ENCODE measurements at regions not wholly inside any gene's neighbourhood (a gene's known extent, or its start where the extent isn't known, plus 50 kb on each side); places are given as distances from the start of the nearest gene placed in this dataset.

DNA sequence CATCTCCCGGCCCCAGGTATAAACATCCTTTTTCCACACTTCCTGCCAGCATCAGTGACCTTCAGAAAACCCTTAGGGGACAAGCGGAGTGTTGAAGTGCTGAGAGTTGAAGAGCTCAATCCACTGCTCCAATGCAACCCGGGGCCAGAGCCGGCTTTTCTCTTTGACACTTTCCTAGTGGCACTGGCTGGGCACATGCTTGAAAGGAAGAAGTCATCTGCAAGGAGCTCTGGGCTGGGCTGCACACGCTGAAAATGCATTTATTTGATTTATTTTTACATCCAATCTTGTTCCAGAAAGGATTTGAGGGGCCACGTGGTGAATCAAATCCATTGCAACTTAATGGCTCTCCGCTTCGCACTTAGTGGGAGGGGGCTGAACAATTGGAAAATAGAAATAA, 229.0 kb upstream of the DIO3 start:
- no peak for DNase-seq (ENCODE audit: low read depth in 2 of 3, low spot score in 2 of 3)

DNA sequence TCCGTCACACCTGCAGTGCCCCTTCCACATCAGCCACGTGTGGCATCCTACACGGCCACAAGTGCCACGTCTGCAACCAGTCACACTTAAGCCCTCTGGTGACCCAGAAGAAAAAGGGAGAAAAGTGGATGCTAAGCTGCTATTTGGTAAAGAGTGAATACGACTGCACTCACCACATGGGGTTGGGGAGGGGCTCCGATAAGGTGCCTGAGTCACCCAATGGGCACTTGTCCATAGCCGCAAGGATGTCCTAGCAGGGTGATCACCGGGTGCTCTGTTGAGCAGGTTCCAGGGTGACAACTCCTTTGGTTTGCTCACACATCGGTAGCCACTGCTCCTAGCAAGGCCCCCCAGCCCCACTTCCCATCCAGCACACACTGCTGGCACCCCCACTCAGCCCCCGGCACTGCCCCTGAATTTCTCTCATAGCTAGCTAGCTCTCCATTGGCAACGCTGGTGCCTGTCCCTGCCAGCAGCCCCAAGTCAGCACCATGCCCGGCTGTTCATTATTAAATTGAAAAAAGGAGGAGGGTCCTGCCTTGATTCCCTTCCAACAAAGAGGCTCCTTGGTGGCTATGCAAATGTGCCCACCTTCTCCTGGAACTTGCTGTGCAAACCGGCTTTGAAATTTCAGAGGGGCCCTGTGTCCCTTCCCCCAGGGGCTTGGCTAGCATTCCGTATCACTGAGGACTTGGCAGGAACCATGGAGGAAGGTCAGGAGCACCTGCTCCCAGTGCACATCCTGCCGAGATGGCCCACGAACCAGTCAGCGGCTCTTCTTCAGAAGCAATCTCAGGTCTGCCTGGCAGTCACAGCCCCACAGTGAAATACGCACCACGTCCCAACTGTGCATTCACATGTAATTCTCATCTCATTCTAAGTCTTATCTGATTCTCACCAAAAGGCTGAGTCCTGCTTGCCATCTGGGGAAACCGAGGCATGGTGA, 227.7 kb upstream of the DIO3 start:
- no peak for DNase-seq (ENCODE audit: low read depth in 2 of 3, low spot score in 2 of 3)

DNA sequence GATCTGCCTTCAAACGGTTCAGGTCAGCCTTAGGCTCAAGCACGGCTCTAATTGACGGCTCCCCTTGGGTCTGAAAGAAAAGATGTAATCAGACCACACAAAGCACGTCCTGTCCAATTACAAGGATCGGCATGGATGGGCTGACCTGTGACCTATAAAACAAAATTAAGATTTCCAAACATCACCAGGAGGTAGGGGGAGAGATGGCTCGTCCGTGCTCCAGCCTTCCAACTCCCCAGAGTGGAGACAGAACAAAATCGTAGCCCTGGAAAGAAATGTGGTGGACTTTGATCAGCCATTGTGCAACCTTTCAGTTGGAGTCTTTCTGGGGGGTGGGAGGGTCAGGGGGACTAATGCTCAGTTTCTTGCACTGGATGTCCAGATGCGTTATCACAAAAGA, 226.6 kb upstream of the DIO3 start:
- DNase-seq (ENCODE audit: low read depth in 2 of 3, low spot score in 2 of 3) = no peak

DNA sequence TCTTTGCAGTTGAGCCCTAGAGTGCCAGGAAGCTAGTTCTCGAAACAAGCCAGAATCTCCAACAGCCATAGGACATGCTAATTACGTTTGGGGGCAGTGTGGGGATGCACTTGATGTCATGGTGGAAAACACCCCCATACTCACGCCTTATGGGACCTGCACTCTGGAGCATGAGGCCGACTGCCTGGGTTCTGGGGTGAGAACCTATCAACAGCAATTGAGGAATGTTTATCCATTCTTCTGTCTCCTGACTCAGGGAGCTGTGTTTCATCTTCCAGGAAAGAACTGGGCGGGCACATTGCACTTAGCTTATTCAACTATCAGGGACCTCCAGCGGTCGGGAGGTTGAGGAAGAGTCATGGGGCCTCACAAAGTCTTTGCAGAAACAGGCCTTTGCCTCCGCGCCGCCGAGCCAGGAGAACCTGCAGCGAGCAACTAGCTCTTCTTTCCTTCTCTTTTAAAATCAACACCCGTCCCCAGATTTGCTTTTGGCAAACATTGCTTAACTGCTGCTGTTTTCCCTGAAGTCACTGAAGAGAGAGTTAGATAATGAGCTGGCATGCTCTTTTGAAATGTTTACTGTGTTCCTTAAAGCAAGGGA, 226.1 kb upstream of the DIO3 start:
- no peak for DNase-seq (ENCODE audit: low read depth in 2 of 3, low spot score in 2 of 3)

DNA sequence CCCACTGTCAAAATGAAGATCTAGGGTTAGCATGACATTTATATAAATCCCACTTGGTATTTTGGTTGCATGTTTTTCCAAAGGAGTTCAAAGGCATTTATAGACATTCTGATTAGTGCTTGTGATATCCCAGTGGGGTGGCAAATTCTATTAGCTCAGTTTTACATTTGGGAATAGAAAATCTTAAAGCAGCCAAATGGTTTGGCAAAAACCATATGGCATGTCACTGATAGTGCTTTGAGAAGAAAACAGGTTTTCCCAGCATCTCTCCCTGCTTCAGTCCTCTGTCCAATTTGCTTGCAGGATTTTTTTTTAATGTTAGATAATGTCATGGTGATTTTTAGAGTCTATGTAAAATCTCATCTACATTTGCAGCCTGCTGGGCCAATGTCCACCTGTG, 225.1 kb upstream of the DIO3 start:
- DNase-seq (ENCODE audit: low read depth in 2 of 3, low spot score in 2 of 3) = no peak

DNA sequence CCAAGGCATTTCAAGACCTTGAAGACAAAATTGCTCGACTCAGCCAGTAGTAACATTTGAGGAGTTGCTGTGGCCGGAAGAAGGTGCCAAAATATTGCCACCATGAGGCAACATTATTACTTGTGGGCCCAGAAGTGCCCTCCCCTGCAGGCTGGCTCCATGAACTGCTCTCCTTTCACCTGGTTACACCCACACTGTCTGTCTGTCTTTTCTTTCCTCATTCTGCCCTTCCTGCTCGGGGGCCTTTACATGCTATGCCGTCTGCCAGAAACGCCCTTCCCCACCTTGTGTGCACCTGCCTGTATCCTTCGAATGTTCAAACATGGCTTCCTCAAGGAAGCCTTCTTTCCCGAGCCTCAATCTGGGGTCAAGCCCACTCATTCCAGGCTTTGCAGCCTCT, 224.2 kb upstream of the DIO3 start:
- no peak for DNase-seq (ENCODE audit: low read depth in 2 of 3, low spot score in 2 of 3)

DNA sequence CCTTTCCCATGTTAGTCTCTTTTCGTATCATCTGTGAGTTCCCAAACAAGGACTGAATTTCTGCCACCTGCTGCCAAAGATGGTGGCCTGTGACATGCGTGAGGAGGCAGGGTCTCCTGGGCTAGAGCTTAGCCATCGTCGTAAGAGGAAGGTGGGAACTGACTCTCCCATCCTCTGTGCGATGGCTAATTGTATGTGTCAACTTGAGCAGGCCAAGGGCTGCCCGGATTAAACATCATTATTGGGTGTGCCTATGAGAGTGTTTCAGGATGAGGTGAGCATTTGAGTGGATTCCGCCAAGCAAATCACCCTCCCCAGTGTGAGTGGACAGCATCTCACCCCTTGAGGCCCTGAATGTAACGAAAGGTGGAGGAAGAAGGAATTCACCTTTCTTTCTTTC, 220.7 kb upstream of the DIO3 start:
- no peak for DNase-seq (ENCODE audit: low read depth in 2 of 3, low spot score in 2 of 3)

DNA sequence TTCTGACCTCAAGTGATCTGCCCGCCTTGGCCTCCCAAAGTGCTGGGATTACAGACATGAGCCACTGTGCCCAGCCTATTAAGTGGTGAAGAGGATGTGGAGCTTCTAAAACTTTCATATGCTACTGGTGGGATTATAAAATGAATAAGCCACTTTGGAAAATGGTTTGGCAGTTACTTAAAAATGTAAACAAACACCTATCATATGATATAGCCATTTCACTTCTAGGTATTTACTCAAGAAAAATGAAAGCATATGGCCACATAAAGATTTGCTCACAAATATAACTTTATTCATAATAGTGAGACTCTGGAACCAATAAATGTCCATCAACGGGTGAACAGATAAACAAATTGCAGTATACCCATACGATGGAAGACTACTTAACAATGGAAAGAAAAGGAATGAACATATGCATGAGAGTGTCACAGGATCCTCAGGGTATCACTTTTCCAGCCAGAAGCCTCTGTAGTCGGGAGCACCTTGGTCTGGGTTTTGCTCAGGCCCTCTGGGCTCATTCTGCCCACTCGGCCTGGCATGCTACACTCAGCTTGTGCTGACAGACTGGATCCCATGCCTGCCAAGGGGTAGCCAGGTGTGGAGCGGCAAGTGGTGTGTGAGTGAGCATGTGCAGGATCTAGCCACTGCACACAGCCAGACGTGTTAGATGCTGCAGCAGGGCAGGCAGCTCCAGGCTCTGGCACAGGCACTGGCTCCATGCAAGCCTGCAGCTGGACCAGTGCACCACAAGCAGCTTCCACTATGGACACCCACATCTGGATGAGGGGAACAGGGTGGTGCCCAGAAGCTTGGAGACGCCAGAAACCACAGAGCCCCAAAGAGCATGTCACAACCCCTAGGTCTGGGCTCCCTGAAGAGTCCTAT, 213.2 kb upstream of the DIO3 start:
- no peak for DNase-seq (ENCODE audit: low read depth in 2 of 3, low spot score in 2 of 3)

DNA sequence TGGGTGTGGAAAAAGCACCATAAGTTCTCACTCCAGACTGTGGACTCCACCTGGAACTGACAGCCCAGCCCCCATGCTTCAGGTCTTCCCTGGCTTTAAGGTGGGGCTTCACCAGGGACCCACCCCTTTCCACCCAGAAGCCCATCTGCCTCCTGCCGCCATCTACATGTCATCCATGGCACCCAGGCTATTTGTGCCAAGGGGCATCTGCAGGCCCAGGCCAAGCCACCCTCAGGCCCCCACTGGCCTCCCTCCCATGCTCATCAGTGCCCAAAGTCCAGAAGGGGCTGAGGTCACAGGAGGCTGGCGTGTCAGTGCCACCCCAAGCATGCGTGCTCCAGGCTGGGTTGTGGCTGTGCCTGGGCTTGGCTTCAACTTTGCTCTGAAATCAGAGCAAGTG, 212.2 kb upstream of the DIO3 start:
- DNase-seq (ENCODE audit: low read depth in 2 of 3, low spot score in 2 of 3) = no peak

DNA sequence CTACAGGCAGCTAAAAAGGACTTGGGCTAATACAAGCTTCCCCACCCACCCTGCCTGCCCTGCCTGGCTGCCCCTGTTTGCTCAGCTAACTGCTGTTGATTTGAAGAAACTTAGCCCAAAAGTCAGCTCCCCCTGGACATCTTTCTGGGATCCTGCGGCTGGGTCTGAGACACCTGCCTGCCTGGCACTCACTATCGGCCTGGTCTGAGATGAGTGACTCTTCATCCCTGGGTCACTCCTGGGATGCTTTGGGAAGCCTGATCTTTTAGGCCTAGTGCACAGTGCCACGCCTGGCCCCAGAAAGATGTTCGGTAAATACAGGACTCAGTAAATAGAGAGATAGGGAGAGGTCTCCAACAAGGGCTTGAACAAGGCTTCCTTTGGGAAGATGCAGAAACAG, 211.3 kb upstream of the DIO3 start:
- DNase-seq (ENCODE audit: low read depth in 2 of 3, low spot score in 2 of 3) = no peak

DNA sequence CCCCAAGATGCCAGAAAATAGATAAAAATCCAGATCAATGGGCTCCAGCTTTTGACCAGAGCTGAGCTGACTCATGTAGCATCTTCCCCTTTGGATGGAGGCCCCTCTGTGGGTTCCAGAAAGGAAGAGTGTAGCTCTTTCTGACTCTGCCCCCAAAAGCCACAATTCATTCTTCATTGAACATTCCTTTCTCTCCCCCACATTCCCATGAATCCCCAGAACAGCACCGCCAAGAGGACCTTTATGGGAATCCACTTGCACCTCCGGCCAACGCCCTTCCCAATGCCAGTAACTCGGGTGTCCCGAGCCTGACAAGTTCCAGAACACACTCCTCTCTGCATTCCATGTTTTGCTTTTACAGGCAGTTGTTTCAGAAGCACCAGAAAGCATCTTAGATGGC, 210.6 kb upstream of the DIO3 start:
- no peak for DNase-seq (ENCODE audit: low read depth in 2 of 3, low spot score in 2 of 3)

DNA sequence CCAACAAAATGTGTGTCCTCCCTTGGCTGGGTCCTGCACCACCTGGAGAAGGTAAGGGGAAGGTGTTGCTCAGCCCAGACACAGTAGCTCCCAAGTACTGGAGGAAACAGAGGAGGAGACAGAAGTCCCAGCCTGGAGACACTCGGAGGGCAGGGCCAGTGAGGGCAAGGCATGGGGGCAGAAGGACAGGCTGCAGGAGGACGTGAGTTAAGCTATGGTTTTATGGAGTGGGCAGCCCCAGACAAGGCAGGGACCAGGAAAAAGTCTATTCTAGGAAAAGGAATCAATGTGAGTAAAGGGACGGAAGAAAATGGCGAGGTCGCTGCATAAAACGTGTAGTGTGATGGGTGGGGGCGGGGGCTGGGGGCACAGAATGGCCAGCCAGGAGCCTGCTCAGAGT, 210.1 kb upstream of the DIO3 start:
- DNase-seq (ENCODE audit: low read depth in 2 of 3, low spot score in 2 of 3) = no peak

DNA sequence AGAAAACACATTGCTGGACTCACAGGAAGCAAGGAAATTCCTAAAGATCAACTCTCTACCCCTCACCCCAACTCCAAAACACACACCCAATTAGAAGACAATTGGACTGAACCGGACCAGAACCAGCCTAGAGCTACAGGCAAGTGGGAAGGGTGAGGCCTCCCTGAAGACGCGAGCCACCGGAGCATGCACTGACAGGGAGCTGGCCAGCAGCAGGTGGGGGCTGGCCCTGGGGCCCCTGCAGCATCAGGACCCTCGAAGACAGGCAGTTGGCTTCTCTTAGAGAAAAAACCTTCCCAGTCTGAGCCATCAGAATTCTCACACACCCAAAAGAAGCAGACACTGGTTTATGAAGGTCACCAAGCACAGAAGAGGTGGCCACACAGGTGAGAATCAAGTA, 209.5 kb upstream of the DIO3 start:
- no peak for DNase-seq (ENCODE audit: low read depth in 2 of 3, low spot score in 2 of 3)

DNA sequence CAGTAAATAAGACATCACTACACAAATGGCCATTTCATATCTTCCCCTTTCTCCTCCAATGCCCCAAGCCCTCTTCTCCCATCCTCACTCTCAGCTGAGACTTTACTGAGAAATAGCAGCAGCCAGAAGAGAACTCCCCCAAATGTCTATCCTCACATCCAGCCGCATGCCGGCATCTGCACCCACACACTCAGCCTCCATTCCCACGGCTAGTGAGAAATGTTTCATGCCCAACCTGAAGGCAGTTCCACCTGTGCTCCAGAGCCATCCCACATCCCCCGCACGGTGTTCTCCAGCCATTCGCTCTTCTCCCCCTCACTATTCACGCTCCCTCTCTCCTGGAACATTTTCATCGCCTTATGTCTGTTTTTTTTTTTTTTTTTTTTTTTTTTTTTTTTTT, 208.7 kb upstream of the DIO3 start:
- DNase-seq (ENCODE audit: low read depth in 2 of 3, low spot score in 2 of 3) = no peak

DNA sequence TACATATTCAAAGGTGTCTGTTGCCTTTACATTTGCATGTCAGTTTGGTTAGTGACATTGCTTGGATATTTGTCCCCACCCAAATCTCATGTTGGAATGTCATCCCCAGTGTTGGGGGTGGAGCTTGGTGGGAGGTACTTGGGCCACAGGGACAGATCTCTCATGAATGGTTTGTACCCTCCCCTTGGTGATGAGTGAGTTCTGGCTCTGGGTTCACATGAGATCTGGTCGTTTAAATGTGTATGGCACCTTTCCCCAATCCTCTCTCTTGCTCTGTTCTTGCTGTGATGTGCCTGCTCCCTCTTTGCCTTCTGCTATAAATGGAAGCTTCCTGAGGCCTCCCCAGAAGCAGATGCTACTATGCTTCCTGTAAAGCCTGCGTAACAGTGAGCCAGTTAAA, 207.9 kb upstream of the DIO3 start:
- no peak for DNase-seq (ENCODE audit: low read depth in 2 of 3, low spot score in 2 of 3)

DNA sequence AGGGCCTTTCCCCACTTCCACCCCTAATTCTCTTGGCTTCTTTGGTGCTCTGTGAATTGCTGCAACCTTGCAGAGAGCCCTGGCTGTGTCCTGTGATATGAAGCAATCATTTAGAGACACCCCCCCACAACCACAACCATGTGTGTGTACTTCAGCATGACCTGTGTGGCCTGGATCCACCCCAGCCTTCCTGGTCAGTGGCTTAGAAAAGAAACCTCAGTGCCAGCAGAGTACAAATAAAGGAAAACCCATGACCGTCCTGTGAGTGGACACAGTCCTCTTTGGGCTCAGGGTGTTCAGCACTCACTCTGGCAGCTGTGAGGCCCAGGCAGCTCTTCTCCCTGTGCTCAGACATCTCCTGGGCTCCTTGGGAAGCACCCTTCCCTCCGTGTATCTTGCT, 206.6 kb upstream of the DIO3 start:
- no peak for DNase-seq (ENCODE audit: low read depth in 2 of 3, low spot score in 2 of 3)

DNA sequence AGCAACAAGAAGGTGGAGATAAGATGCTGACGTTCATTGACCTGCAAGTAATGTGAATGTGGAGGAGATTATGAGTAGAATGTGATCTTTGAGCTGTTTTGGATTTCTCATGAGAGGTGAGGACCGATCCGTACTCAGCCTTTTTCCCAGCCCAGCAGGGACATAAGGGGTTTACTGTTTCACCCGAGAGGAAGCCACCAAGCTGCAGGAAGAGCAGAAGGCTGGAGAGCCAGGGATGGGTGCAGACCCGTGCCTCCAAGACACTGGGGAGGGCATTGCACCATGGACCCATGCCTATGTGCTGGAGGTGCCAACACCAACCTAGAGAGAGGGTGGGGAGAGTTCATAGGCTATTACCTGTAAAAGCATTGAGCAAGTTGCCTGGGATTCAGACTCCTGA, 206.0 kb upstream of the DIO3 start:
- no peak for DNase-seq (ENCODE audit: low read depth in 2 of 3, low spot score in 2 of 3)

DNA sequence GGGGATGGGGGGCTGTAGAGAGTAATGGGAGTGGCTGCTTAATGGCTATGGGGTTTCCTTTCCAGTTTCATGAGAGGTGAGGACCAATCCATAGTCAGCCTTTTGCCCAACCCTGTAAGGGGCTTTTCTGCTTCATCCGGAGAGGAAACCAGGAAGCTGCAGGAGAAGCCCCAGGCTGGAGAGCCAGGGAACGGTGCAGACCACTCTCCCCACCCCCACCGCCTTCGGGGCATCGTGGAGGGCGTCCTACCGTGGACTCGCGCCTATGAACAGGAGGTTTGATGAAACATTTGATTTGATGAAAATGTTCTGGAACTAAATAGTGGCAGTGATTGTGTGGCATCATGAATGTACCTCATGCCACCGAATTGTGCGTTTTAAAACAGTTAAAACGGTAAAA, 204.3 kb upstream of the DIO3 start:
- DNase-seq (ENCODE audit: low read depth in 2 of 3, low spot score in 2 of 3) = no peak

DNA sequence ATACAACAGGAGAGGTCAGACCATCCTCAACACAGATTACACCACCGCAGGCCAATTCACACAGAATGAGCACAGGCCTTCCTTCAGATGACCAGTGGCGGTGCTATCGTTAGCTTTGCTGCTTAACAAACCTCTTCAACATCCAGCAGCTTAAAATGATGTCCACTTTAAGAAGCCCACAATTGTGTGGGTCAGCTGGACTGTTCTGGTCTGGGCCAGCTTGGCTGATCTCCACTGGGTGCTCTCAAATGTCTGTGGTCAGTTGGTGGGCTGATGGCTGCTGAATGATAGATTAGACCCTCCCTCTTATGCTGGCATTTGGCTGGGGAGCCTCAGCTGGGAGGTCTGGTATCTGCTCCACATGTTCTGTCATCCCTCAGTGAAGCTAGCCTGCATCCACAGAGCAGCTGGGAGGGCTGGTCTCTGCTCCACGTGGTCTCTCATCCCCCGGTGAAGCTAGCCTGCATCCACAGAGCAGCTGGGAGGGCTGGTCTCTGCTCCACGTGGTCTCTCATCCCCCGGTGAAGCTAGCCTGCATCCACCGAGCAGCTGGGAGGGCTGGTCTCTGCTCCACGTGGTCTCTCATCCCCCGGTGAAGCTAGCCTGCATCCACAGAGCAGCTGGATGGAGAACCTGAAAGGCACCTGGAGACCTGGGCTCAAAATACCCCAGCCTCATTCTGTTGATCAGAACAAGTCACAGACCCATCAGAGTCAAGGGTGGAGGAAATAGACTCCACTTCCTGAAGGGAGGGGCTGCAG, 203.6 kb upstream of the DIO3 start:
- no peak for DNase-seq (ENCODE audit: low read depth in 2 of 3, low spot score in 2 of 3)

DNA sequence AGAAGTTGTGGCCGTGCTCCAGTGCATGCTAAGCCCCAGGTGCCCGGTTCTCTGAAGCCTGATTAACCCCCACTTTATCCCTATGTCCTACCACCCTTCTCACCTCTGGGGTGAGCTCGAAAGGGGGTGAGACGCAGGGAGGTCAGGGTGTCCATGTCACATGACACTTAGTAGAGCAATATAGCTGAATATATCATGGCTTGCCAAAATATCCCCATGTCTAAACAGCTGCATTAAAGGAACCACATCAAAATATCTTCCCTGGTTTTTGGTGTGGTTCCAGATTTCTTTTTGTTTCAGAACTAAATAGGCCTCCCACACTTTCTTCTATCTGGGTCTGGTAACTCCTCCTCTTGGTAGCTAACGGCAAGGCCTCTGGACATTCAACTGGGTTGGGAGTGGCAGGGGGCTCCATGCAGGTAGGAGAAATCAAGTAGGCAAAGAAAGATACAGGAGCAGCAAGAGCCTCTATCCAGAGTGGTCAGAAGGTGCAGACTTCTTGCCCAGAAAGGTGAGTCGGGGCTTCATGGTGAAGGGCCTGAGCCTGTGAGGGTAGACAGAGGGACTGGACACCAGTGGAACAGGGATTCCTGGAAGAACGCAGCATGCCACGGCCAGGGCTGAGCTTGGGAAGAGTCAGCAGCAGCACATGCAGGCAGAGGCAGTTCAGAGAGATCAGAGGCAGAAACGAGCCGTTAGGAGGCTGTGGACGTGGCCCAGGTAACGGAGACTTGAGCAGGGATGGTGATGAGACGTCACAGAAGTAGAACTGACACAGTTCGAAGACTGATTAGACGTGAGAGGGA, 202.8 kb upstream of the DIO3 start:
- DNase-seq (ENCODE audit: low read depth in 2 of 3, low spot score in 2 of 3) = no peak
